Activated CD8-positive, alpha-beta T cell treated with anti-CD3 and anti-CD28 coated beads, Interleukin-2, amount 10 ng/mL, durations not matched to agents 7 days and 5 days (primary cell): ENCODE measurements at regions not wholly inside any gene's neighbourhood (a gene's known extent, or its start where the extent isn't known, plus 50 kb on each side); places are given as distances from the start of the nearest gene placed in this dataset.

ENCODE experiments used
- ATAC-seq: fragments of 150-1000 bp; cut with Tn5 transposase; one replicate; pipeline ENCODE4 v1.10.0; 2021; ENCODE audit warnings: moderate library complexity
- CTCF ChIA-PET: fragments of 350-600 bp; sonication (Branson Sonifier 250); formaldehyde crosslinking; loops from one replicate; lab custom pipeline; 2021; ENCODE audit warnings: antibody characterized with exemption; lab: Charles Lee
- POLR2A ChIA-PET: fragments of 350-600 bp; sonication (Branson Sonifier 250); formaldehyde crosslinking; loops from one replicate; lab custom pipeline; 2021; ENCODE audit warnings: antibody characterized with exemption; lab: Charles Lee
- DNase-seq: peaks from one replicate; pipeline ENCODE4 v3.0.0-alpha.2; 2020
- H3K27ac Mint-ChIP-seq: one replicate; pipeline ENCODE4 v1.8.0; 2021; ENCODE audit warnings: mild to moderate bottlenecking, mixed read lengths
- H3K27me3 Mint-ChIP-seq: one replicate; pipeline ENCODE4 v1.8.0; 2021; ENCODE audit warnings: low read depth, mixed read lengths
- H3K36me3 Mint-ChIP-seq: one replicate; pipeline ENCODE4 v1.8.0; 2021; ENCODE audit warnings: low read depth, mixed read lengths
- H3K4me1 Mint-ChIP-seq: one replicate; pipeline ENCODE4 v1.8.0; 2021; ENCODE audit warnings: low read depth, mixed read lengths
- H3K4me3 Mint-ChIP-seq: one replicate; pipeline ENCODE4 v1.8.0; 2021; ENCODE audit warnings: mild to moderate bottlenecking, mixed read lengths
- H3K9me3 Mint-ChIP-seq: one replicate; pipeline ENCODE4 v1.8.0; 2022; ENCODE audit warnings: mixed read lengths; ENCODE audit not compliant: insufficient read depth

GRCh38 chr10:78526347-78526746 lies 492.7 kb downstream of the RPS24 start:
- Mint-ChIP-seq H3K27me3 (peaks cover 5% of the 10 kb centered on the region), H3K36me3 (no peaks in the 10 kb centered on the region), H3K4me3 (no peak overlapping the region), H3K27ac (no peak overlapping the region), H3K4me1 (no peaks in the 10 kb centered on the region), H3K9me3 (no peaks in the 10 kb centered on the region)
- ATAC-seq (no peak), DNase-seq (no peak)
- ChIA-PET POLR2A (no interaction called here), CTCF (no interaction called here)

GRCh38 chr10:78527296-78527695 lies 493.6 kb downstream of the RPS24 start:
- POLR2A ChIA-PET: no interaction called here
- CTCF ChIA-PET: no interaction called here
- Mint-ChIP-seq H3K27me3 (peaks cover 9% of the 10 kb centered on the region), H3K27ac (no peak overlapping the region), H3K4me3 (no peak overlapping the region), H3K36me3 (no peaks in the 10 kb centered on the region), H3K9me3 (no peaks in the 10 kb centered on the region), H3K4me1 (no peaks in the 10 kb centered on the region)
- DNase-seq: no peak
- ATAC-seq: no peak

GRCh38 chr10:78528749-78529204 lies 495.1 kb downstream of the RPS24 start:
- ATAC-seq (no peak), DNase-seq (no peak)
- Mint-ChIP-seq H3K27me3 (peaks cover 12% of the 10 kb centered on the region), H3K9me3 (no peaks in the 10 kb centered on the region), H3K36me3 (no peaks in the 10 kb centered on the region), H3K4me3 (no peak overlapping the region), H3K27ac (no peak overlapping the region), H3K4me1 (no peaks in the 10 kb centered on the region)
- CTCF ChIA-PET: no interaction called here
- POLR2A ChIA-PET: no interaction called here

GRCh38 chr10:78529262-78529661 lies 495.6 kb downstream of the RPS24 start:
- DNase-seq: no peak
- Mint-ChIP-seq H3K9me3 (no peaks in the 10 kb centered on the region), H3K27me3 (peaks cover 12% of the 10 kb centered on the region), H3K4me3 (no peak overlapping the region), H3K4me1 (no peaks in the 10 kb centered on the region), H3K27ac (no peak overlapping the region), H3K36me3 (no peaks in the 10 kb centered on the region)
- ChIA-PET POLR2A (no interaction called here), CTCF (no interaction called here)
- ATAC-seq: no peak

GRCh38 chr10:78531088-78531487 lies 497.4 kb downstream of the RPS24 start:
- CTCF ChIA-PET: interaction anchor here (0.7 kb wide), 1 partner anchor 98 kb away, joined by 3 read pairs; no protein-coding TSS in a partner anchor
- H3K9me3 Mint-ChIP-seq: no peaks in the 10 kb centered on the region
- peaks cover 7% of the 10 kb centered on the region for H3K27me3 Mint-ChIP-seq
- no peaks in the 10 kb centered on the region for H3K36me3 Mint-ChIP-seq
- no peaks in the 10 kb centered on the region for H3K4me1 Mint-ChIP-seq
- ATAC-seq: no peak
- H3K27ac Mint-ChIP-seq: no peak overlapping the region
- POLR2A ChIA-PET: no interaction called here
- H3K4me3 Mint-ChIP-seq: no peak overlapping the region
- no peak for DNase-seq

GRCh38 chr10:78532480-78533042 lies 498.9 kb downstream of the RPS24 start:
- H3K36me3 Mint-ChIP-seq: no peaks in the 10 kb centered on the region
- ChIA-PET POLR2A (no interaction called here), CTCF (no interaction called here)
- DNase-seq (no peak), ATAC-seq (no peak)
- no peak overlapping the region for H3K27ac Mint-ChIP-seq
- H3K27me3 Mint-ChIP-seq: peaks cover 7% of the 10 kb centered on the region
- no peaks in the 10 kb centered on the region for H3K4me1 Mint-ChIP-seq
- no peak overlapping the region for H3K4me3 Mint-ChIP-seq
- H3K9me3 Mint-ChIP-seq: no peaks in the 10 kb centered on the region

GRCh38 chr10:78533098-78533497 lies 499.4 kb downstream of the RPS24 start:
- POLR2A ChIA-PET: no interaction called here
- ATAC-seq (no peak), DNase-seq (no peak)
- peaks cover 7% of the 10 kb centered on the region for H3K27me3 Mint-ChIP-seq
- no peaks in the 10 kb centered on the region for H3K9me3 Mint-ChIP-seq
- CTCF ChIA-PET: no interaction called here
- H3K27ac Mint-ChIP-seq: no peak overlapping the region
- no peaks in the 10 kb centered on the region for H3K4me1 Mint-ChIP-seq
- no peaks in the 10 kb centered on the region for H3K36me3 Mint-ChIP-seq
- H3K4me3 Mint-ChIP-seq: no peak overlapping the region

- ATAC-seq (no peak), DNase-seq (no peak)
- POLR2A ChIA-PET: no interaction called here
- Mint-ChIP-seq H3K4me3 (no peak overlapping the region), H3K36me3 (no peaks in the 10 kb centered on the region), H3K27me3 (peaks cover 7% of the 10 kb centered on the region), H3K4me1 (no peaks in the 10 kb centered on the region), H3K9me3 (no peaks in the 10 kb centered on the region), H3K27ac (no peak overlapping the region)
- CTCF ChIA-PET: no interaction called here
Measured at GRCh38 chr10:78533776-78534175, 500.1 kb downstream of the RPS24 start.

GRCh38 chr10:78535716-78536218 lies 502.1 kb downstream of the RPS24 start:
- Mint-ChIP-seq H3K36me3 (no peaks in the 10 kb centered on the region), H3K9me3 (no peaks in the 10 kb centered on the region), H3K27me3 (peaks cover 12% of the 10 kb centered on the region), H3K27ac (no peak overlapping the region), H3K4me3 (no peak overlapping the region), H3K4me1 (peaks cover 4% of the 10 kb centered on the region)
- ChIA-PET POLR2A (no interaction called here), CTCF (no interaction called here)
- DNase-seq (no peak), ATAC-seq (no peak)

- Mint-ChIP-seq H3K27me3 (peaks cover 10% of the 10 kb centered on the region), H3K9me3 (no peaks in the 10 kb centered on the region), H3K36me3 (no peaks in the 10 kb centered on the region), H3K4me1 (peaks cover 14% of the 10 kb centered on the region), H3K27ac (no peak overlapping the region), H3K4me3 (no peak overlapping the region)
- DNase-seq (no peak), ATAC-seq (no peak)
- ChIA-PET CTCF (no interaction called here), POLR2A (no interaction called here)
Measured at GRCh38 chr10:78537018-78537417, 503.4 kb downstream of the RPS24 start.

- Mint-ChIP-seq H3K27me3 (peaks cover 7% of the 10 kb centered on the region), H3K9me3 (no peaks in the 10 kb centered on the region), H3K36me3 (no peaks in the 10 kb centered on the region), H3K4me1 (peaks cover 21% of the 10 kb centered on the region), H3K27ac (no peak overlapping the region), H3K4me3 (no peak overlapping the region)
- ChIA-PET CTCF (no interaction called here), POLR2A (no interaction called here)
- DNase-seq: no peak
- ATAC-seq: no peak
Measured at GRCh38 chr10:78539247-78539766, 505.6 kb downstream of the RPS24 start.

GRCh38 chr10:78540355-78541076 lies 506.9 kb downstream of the RPS24 start:
- H3K27me3 Mint-ChIP-seq: peaks cover 7% of the 10 kb centered on the region
- no peak overlapping the region for H3K4me3 Mint-ChIP-seq
- H3K4me1 Mint-ChIP-seq: peaks cover 21% of the 10 kb centered on the region
- ChIA-PET POLR2A (interaction anchor here (0.7 kb wide), 1 partner anchor 311 kb away, joined by 3 read pairs; no protein-coding TSS in a partner anchor), CTCF (no interaction called here)
- H3K27ac Mint-ChIP-seq: no peak overlapping the region
- ATAC-seq (no peak), DNase-seq (no peak)
- H3K9me3 Mint-ChIP-seq: no peaks in the 10 kb centered on the region
- H3K36me3 Mint-ChIP-seq: no peaks in the 10 kb centered on the region
